K562 (cell line): ENCODE measurements at regions not wholly inside any gene's neighbourhood (a gene's known extent, or its start where the extent isn't known, plus 50 kb on each side); places are given as distances from the start of the nearest gene placed in this dataset.
A peak's percentile ranks its signal among the peaks of the same experiment; 100 is the strongest.

Experiments
- CXXC5 ChIP-seq: fragments of 250-450 bp; sonication (Bioruptor Pico); IDR thresholded peaks from 2 replicates; pipeline ENCODE4 v1.8.0; 2022; ENCODE audit warnings: inconsistent platforms, mild to moderate bottlenecking, moderate library complexity
- MTA3 ChIP-seq: fragments of 450-650 bp; formaldehyde crosslinking; IDR thresholded peaks from 2 replicates; pipeline ENCODE4 v1.6.1; 2017; ENCODE audit warnings: mild to moderate bottlenecking, borderline replicate concordance
- NCOR1 ChIP-seq: fragments of 450-650 bp; IDR thresholded peaks from 2 replicates; pipeline ENCODE4 v1.6.1; 2016; ENCODE audit warnings: mild to moderate bottlenecking, moderate library complexity
- TF ChIP-seq, protein P1 (sequence below): sonication (generic); formaldehyde crosslinking; IDR thresholded peaks from 2 replicates; pipeline ENCODE4 v1.8.1; 2023; ENCODE audit warnings: missing genetic modification reagents, mild to moderate bottlenecking, borderline replicate concordance
- TF ChIP-seq, protein P2 (sequence below), 2 experiments: fragments of 450-650 bp in 1 of 2; IDR thresholded peaks; 2 replicates each; pipeline ENCODE4 v1.6.1; 2011 to 2017; ENCODE audit warnings: low read depth in 2 of 2, antibody characterized with exemption in 1 of 2, borderline replicate concordance in 1 of 2, low read length in 1 of 2, mild to moderate bottlenecking in 1 of 2, mixed read lengths in 1 of 2; ENCODE audit not compliant: control insufficient read depth in 1 of 2
- TF ChIP-seq, protein P3 (sequence below): sonication (generic); formaldehyde crosslinking; IDR thresholded peaks from 2 replicates; pipeline ENCODE4 v1.8.1; 2023; ENCODE audit warnings: mild to moderate bottlenecking, missing genetic modification reagents
- TF ChIP-seq, protein P4 (sequence below), 2 experiments: fragments of 450-650 bp; formaldehyde crosslinking in 1 of 2; IDR thresholded peaks; 2 replicates each; pipeline versions ENCODE4 v1.4.0 to v1.6.1; 2014 to 2020; ENCODE audit warnings: mild to moderate bottlenecking in 2 of 2, borderline replicate concordance in 1 of 2, low read depth in 1 of 2

DNA sequence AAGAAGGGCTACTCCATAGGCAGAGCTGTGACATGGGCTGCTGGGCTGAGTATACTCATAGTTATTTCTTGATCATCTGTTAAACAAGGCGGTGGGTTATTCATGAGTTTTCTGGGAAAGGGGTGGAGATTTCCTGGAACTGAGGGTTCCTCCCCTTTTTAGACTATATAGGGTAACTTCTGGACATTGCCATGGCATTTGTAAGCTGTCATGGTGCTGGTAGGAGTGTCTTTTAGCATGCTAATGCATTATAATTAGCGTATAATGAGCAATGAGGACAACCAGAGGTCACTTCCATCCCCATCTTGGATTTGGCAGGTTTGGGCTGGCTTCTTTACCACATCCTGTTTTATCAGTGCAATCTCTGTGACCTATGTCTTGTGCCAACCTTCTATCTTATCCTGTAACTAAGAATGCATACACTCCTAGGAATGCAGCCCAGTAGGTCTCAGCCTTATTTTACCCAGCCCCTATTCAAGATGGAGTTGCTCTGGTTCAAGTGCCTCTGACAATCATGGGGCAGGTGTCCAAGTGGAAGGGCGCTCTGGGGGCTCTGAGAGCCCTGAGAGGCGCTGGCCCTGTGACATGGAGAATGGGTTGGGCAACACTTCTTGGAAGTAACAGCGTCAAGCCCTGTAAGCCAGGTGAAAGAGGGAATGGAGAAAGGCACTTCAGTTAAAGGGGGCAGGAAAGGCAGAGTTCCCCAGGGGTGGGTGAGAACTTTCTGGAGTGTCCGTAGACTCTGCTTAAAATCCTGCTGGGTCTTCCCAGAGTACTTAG is 354.2 kb upstream of the SULF2 start (continued):
- TF ChIP-seq, protein P1, sequence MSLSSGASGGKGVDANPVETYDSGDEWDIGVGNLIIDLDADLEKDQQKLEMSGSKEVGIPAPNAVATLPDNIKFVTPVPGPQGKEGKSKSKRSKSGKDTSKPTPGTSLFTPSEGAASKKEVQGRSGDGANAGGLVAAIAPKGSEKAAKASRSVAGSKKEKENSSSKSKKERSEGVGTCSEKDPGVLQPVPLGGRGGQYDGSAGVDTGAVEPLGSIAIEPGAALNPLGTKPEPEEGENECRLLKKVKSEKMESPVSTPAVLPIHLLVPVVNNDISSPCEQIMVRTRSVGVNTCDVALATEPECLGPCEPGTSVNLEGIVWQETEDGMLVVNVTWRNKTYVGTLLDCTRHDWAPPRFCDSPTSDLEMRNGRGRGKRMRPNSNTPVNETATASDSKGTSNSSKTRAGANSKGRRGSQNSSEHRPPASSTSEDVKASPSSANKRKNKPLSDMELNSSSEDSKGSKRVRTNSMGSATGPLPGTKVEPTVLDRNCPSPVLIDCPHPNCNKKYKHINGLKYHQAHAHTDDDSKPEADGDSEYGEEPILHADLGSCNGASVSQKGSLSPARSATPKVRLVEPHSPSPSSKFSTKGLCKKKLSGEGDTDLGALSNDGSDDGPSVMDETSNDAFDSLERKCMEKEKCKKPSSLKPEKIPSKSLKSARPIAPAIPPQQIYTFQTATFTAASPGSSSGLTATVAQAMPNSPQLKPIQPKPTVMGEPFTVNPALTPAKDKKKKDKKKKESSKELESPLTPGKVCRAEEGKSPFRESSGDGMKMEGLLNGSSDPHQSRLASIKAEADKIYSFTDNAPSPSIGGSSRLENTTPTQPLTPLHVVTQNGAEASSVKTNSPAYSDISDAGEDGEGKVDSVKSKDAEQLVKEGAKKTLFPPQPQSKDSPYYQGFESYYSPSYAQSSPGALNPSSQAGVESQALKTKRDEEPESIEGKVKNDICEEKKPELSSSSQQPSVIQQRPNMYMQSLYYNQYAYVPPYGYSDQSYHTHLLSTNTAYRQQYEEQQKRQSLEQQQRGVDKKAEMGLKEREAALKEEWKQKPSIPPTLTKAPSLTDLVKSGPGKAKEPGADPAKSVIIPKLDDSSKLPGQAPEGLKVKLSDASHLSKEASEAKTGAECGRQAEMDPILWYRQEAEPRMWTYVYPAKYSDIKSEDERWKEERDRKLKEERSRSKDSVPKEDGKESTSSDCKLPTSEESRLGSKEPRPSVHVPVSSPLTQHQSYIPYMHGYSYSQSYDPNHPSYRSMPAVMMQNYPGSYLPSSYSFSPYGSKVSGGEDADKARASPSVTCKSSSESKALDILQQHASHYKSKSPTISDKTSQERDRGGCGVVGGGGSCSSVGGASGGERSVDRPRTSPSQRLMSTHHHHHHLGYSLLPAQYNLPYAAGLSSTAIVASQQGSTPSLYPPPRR (CRISPR knock-in tag): no peak
- TF ChIP-seq, protein P2, sequence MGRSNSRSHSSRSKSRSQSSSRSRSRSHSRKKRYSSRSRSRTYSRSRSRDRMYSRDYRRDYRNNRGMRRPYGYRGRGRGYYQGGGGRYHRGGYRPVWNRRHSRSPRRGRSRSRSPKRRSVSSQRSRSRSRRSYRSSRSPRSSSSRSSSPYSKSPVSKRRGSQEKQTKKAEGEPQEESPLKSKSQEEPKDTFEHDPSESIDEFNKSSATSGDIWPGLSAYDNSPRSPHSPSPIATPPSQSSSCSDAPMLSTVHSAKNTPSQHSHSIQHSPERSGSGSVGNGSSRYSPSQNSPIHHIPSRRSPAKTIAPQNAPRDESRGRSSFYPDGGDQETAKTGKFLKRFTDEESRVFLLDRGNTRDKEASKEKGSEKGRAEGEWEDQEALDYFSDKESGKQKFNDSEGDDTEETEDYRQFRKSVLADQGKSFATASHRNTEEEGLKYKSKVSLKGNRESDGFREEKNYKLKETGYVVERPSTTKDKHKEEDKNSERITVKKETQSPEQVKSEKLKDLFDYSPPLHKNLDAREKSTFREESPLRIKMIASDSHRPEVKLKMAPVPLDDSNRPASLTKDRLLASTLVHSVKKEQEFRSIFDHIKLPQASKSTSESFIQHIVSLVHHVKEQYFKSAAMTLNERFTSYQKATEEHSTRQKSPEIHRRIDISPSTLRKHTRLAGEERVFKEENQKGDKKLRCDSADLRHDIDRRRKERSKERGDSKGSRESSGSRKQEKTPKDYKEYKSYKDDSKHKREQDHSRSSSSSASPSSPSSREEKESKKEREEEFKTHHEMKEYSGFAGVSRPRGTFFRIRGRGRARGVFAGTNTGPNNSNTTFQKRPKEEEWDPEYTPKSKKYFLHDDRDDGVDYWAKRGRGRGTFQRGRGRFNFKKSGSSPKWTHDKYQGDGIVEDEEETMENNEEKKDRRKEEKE (IDR thresholded peaks at IDR 0.05; ENCODE audit: borderline replicate concordance in 1 of 2, control insufficient read depth in 1 of 2, low read depth in 2 of 2, low read length in 1 of 2): no peak
- TF ChIP-seq CXXC5 (CRISPR knock-in tag) (peak; percentile 64), NCOR1 (no peak), MTA3 (no peak)
- TF ChIP-seq, protein P3, sequence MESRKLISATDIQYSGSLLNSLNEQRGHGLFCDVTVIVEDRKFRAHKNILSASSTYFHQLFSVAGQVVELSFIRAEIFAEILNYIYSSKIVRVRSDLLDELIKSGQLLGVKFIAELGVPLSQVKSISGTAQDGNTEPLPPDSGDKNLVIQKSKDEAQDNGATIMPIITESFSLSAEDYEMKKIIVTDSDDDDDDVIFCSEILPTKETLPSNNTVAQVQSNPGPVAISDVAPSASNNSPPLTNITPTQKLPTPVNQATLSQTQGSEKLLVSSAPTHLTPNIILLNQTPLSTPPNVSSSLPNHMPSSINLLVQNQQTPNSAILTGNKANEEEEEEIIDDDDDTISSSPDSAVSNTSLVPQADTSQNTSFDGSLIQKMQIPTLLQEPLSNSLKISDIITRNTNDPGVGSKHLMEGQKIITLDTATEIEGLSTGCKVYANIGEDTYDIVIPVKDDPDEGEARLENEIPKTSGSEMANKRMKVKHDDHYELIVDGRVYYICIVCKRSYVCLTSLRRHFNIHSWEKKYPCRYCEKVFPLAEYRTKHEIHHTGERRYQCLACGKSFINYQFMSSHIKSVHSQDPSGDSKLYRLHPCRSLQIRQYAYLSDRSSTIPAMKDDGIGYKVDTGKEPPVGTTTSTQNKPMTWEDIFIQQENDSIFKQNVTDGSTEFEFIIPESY (CRISPR knock-in tag): no peak
- TF ChIP-seq, protein P4, sequence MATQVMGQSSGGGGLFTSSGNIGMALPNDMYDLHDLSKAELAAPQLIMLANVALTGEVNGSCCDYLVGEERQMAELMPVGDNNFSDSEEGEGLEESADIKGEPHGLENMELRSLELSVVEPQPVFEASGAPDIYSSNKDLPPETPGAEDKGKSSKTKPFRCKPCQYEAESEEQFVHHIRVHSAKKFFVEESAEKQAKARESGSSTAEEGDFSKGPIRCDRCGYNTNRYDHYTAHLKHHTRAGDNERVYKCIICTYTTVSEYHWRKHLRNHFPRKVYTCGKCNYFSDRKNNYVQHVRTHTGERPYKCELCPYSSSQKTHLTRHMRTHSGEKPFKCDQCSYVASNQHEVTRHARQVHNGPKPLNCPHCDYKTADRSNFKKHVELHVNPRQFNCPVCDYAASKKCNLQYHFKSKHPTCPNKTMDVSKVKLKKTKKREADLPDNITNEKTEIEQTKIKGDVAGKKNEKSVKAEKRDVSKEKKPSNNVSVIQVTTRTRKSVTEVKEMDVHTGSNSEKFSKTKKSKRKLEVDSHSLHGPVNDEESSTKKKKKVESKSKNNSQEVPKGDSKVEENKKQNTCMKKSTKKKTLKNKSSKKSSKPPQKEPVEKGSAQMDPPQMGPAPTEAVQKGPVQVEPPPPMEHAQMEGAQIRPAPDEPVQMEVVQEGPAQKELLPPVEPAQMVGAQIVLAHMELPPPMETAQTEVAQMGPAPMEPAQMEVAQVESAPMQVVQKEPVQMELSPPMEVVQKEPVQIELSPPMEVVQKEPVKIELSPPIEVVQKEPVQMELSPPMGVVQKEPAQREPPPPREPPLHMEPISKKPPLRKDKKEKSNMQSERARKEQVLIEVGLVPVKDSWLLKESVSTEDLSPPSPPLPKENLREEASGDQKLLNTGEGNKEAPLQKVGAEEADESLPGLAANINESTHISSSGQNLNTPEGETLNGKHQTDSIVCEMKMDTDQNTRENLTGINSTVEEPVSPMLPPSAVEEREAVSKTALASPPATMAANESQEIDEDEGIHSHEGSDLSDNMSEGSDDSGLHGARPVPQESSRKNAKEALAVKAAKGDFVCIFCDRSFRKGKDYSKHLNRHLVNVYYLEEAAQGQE (IDR thresholded peaks at IDR 0.05; ENCODE audit: borderline replicate concordance): peak; percentile 87
- TF ChIP-seq, protein P4 (CRISPR knock-in tag; IDR thresholded peaks at IDR 0.05; ENCODE audit: low read depth): peak; percentile 94
